ENCODE measurements at regions not wholly inside any gene's neighbourhood (a gene's known extent, or its start where the extent isn't known, plus 50 kb on each side); places are given as distances from the start of the nearest gene placed in this dataset.

DNA sequence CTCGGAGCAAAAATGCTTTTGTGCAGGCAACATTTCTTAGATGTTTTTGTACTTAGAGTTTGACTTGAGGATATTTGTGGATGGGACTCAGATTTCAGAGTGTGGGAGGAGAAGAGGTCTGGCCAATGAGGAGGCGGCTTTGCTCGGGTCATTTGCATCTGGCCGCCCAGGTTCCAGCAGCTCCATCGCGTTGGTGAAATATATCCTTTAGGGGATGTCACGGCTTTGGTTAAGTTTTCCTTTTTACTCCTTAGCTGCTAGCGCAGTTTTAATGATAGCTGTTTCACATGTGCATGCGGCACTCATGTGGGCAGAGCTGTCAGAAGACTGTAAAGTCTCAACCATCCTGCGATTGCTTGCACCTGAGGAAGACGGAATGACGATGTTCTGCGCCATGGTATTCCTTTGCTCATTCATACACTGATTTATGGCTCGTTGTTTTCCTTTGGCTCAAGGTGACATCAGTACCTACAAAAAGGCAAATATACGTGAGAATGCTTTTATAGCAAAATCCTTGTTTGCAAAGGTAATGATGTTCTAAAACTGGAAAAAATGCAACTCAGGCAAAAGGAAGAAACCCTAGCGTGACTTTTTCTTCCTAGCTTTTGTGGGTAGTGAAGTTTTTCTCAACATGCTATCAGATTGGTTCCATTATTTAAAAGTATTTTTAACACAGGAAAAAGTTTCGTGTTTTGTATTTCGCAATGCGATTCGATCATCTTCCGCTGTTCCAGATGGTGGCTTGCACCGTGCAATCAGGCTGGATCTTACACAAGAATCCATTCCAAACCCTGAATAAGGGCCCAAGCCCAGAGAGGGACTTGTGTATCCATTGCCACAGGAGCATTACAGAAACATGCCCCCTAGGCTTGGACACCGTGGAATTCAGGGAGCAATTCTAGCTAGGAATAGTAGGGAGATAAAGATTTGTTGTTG lies 70.5 kb upstream of the ZNF516 start:
- Histone ChIP-seq H3K27me3 (no peaks in the 10 kb centered on the region), H3K9me3 (no peaks in the 10 kb centered on the region), H3K36me3 (no peaks in the 10 kb centered on the region), H3K4me3 (replicated peaks in 1 of 3) (no peak overlapping the region), H3K27ac (peak overlapping the region; percentile 77 to 94 (median 77)), H3K4me1 (peaks cover 6 to 10% of the 10 kb centered on the region in 2 donors)
- TF ChIP-seq POLR2A (IDR thresholded peaks at IDR 0.05), result peak in 1 of 2 donors; percentile 53
- TF ChIP-seq CTCF (IDR thresholded peaks at IDR 0.05), result no peak
- DNase-seq, result peak; percentile 81 to 84
- WGBS, 2 donors, result 31 to 33% methylated on average over 23 of the region's 23 CpGs
- intact Hi-C loops (cut with DNase I), result no loop called here

GRCh38 chr18:76564655-76565237 lies 69.7 kb upstream of the ZNF516 start:
- no peaks in the 10 kb centered on the region for H3K36me3 ChIP-seq
- no peaks in the 10 kb centered on the region for H3K27me3 ChIP-seq
- 68 to 69% methylated on average over 4 of the region's 4 CpGs for WGBS, 2 donors
- intact Hi-C loops (cut with DNase I), result no loop called here
- H3K9me3 ChIP-seq, result no peaks in the 10 kb centered on the region
- DNase-seq, result no peak
- peaks cover 6 to 10% of the 10 kb centered on the region in 2 donors for H3K4me1 ChIP-seq
- peak overlapping the region; percentile 77 to 94 (median 77) for H3K27ac ChIP-seq
- H3K4me3 ChIP-seq (replicated peaks in 1 of 3), result no peak overlapping the region
- no peak for TF ChIP-seq POLR2A (IDR thresholded peaks at IDR 0.05)
- TF ChIP-seq CTCF (IDR thresholded peaks at IDR 0.05), result no peak

- Histone ChIP-seq H3K4me1 (peaks cover 9 to 10% of the 10 kb centered on the region in 2 donors), H3K36me3 (no peaks in the 10 kb centered on the region), H3K27me3 (no peaks in the 10 kb centered on the region), H3K27ac (peak overlapping the region; percentile 77 to 94 (median 77)), H3K9me3 (no peaks in the 10 kb centered on the region), H3K4me3 (replicated peaks in 1 of 3) (no peak overlapping the region)
- intact Hi-C loops (cut with DNase I), result no loop called here
- DNase-seq, result no peak
- 92 to 94% methylated on average over 8 of the region's 8 CpGs for WGBS, 2 donors
- no peak for TF ChIP-seq POLR2A (IDR thresholded peaks at IDR 0.05)
- no peak for TF ChIP-seq CTCF (IDR thresholded peaks at IDR 0.05)
Observed at GRCh38 chr18:76564117-76564516, 69.1 kb upstream of the ZNF516 start.

GRCh38 chr18:76562286-76563122 lies 67.5 kb upstream of the ZNF516 start:
- H3K36me3 ChIP-seq, result no peaks in the 10 kb centered on the region
- intact Hi-C loops (cut with DNase I), result no loop called here
- no peaks in the 10 kb centered on the region for H3K9me3 ChIP-seq
- H3K4me3 ChIP-seq (replicated peaks in 1 of 3), result no peak overlapping the region
- no peak for DNase-seq
- TF ChIP-seq POLR2A (IDR thresholded peaks at IDR 0.05) (no peak), CTCF (IDR thresholded peaks at IDR 0.05) (no peak)
- H3K4me1 ChIP-seq, result peaks cover 10 to 14% of the 10 kb centered on the region in 2 donors
- no peak overlapping the region for H3K27ac ChIP-seq
- WGBS, 2 donors, result 94 to 96% methylated on average over 30 of the region's 30 CpGs
- H3K27me3 ChIP-seq, result no peaks in the 10 kb centered on the region

Data from thyroid gland (tissue), 4 donors.